ENCODE measurements at regions not wholly inside any gene's neighbourhood (a gene's known extent, or its start where the extent isn't known, plus 50 kb on each side); places are given as distances from the start of the nearest gene placed in this dataset.

DNA sequence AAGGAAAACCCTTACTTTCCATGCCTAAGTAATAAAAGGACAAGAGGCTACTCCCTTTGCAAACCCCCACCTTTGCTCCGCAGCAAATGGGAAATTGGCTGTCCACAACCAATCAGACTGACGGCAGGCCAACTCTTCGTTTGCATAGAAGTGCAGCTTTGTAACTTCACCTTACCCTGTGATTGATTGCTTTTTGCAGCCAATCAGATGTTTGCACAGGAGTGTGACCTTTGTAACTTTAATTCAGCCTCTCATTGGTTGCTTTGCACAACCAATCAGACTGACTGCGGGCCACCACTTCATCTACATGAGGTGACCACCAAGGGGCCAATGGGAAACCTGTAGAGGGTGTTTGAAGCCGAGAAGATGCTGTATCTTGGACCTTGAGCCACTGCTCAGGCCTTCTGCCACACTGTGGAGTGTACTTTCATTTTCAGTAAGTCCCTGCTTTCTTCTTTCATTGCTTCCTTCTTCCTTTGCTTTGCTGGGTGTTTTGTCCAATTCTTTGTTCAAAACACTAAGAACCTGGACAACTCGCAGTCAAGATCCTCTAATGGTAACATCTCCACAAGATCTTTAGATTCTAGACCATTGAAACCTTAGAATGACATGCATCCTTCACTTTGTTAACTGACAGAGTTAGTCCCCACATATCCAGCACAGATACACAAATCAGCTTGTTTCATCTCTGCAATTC, 51.3 kb upstream of the FREM1 start:
- DNase-seq (ENCODE audit: low read depth) = no peak

DNA sequence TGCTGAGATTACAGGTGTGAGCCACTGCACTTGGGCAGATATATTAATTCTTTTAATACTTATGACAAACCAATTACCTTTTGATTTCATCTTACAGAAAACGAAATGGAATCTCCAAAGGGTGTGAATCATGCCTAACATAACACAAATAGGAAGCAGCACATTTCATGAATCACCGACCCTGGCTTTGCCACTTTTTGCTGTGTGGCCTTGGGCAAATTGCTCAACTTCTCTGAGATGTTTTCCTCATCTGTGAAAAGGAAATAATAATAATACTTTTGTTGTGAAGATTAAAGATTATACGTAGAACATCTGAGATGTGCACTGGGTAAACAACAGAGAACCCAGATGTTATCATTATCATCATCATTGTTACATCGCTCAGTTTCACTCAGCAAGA, 50.7 kb upstream of the FREM1 start:
- no peak for DNase-seq (ENCODE audit: low read depth)

Data from HS-5 (cell line).